ENCODE measurements at regions not wholly inside any gene's neighbourhood (a gene's known extent, or its start where the extent isn't known, plus 50 kb on each side); places are given as distances from the start of the nearest gene placed in this dataset.

DNA sequence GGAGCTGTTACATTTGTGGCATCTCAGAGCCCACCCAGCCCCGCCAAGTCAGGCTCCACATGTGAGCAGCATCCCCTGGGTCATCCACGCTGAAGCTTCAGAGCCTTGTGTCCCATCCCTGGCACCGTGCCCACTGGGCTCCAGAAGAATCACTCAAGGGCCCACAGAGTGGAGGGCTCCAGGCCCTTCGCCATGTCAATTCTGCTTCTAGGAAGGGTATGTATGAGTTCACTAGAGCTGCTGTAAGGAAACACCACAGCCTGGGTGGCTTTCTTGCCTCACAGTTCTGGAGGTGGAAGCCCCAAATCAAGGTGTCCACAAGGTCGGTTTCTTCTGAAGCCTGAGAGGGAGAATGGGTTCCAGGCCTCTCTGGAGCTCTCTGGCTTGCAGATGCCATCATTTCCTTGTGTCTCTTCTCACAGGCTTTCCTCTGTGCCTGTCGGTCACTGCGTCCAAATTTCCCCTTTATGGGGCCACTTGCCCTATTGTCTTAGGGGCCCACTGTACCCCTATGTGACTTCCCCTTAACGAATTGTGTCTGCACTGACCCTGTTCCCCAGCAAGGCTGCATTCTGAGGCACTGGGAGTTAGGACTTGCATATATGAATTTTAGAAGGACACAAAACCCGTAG, 1476.0 kb downstream of the TBC1D22A start:
- no peaks in the 10 kb centered on the region for H3K36me3 ChIP-seq (ENCODE audit: insufficient read depth, low read length)
- H4K20me1 ChIP-seq (ENCODE audit: insufficient read depth, low read length, poor library complexity, severe bottlenecking), result no peaks in the 10 kb centered on the region
- H2AFZ ChIP-seq (ENCODE audit: low read length), result no peak overlapping the region
- no peak for TF ChIP-seq EZH2phosphoT487 (IDR thresholded peaks at IDR 0.05; ENCODE audit: borderline replicate concordance)
- TF ChIP-seq, protein P1, sequence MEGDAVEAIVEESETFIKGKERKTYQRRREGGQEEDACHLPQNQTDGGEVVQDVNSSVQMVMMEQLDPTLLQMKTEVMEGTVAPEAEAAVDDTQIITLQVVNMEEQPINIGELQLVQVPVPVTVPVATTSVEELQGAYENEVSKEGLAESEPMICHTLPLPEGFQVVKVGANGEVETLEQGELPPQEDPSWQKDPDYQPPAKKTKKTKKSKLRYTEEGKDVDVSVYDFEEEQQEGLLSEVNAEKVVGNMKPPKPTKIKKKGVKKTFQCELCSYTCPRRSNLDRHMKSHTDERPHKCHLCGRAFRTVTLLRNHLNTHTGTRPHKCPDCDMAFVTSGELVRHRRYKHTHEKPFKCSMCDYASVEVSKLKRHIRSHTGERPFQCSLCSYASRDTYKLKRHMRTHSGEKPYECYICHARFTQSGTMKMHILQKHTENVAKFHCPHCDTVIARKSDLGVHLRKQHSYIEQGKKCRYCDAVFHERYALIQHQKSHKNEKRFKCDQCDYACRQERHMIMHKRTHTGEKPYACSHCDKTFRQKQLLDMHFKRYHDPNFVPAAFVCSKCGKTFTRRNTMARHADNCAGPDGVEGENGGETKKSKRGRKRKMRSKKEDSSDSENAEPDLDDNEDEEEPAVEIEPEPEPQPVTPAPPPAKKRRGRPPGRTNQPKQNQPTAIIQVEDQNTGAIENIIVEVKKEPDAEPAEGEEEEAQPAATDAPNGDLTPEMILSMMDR (conservative IDR thresholded peaks at IDR 0.05; ENCODE audit: low read length), result no peak
- H3K4me2 ChIP-seq (ENCODE audit: low read depth, low read length, poor library complexity, severe bottlenecking), result no peak overlapping the region
- H3K79me2 ChIP-seq (ENCODE audit: insufficient read depth, low read length), result no peaks in the 10 kb centered on the region
- H3F3A ChIP-seq (ENCODE audit: low read depth), result no peaks in the 10 kb centered on the region
- H3K4me3 ChIP-seq (ENCODE audit: low read length, poor library complexity, severe bottlenecking), result no peak overlapping the region
- H3K9me3 ChIP-seq (ENCODE audit: insufficient read depth, low read depth, low read length), result no peaks in the 10 kb centered on the region
- H3K4me1 ChIP-seq (ENCODE audit: insufficient read depth, low read length, poor library complexity, severe bottlenecking), result peaks cover 38% of the 10 kb centered on the region
- no peaks in the 10 kb centered on the region for H3K27me3 ChIP-seq (ENCODE audit: insufficient read depth, low read length, poor library complexity, severe bottlenecking)
- H3K9ac ChIP-seq (ENCODE audit: low read depth, low read length, poor library complexity, severe bottlenecking), result no peak overlapping the region
- no peaks in the 10 kb centered on the region for H3K9me2 ChIP-seq (replicated peaks; ENCODE audit: low read depth, low read length)

DNA sequence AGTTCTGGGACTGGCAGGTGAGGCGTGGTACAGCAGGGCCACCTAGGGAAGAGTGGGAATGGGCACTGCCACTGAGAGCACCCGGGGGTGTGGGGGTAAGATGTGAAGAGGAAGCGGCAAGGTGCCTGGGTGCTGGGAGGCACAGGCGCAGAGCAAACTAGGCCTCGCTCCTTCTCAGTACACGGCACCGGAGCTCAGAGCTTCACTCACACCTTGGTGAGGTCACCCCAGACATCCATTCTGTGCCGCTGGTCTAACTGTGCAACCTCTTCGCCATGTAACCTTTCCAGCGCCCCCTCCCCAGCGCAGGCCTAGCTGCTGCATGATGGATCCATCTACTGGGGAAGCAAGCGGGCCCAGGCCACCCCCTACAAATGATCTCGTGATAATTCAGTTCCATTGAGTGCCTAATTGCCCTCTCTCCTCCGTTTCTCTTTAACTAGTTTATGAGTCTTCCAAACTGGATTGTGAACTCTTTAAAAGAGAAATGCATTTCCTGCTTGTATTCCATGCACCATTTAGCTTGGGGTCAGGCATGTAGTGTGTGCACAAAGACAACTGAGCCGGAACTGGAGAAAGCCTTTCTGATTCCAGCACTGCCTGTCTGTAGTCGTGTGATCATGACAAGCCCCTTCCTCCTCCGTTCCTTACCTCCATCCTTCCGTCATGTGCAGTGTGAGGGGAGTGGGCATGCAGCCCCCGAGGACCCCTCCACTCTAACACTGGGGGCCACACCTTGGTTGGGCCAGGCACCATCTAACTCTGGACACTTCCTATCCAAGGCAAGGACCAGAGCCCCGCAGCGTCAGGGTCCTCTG, 1475.2 kb downstream of the TBC1D22A start:
- no peak overlapping the region for H3K4me2 ChIP-seq (ENCODE audit: low read depth, low read length, poor library complexity, severe bottlenecking)
- no peaks in the 10 kb centered on the region for H3K36me3 ChIP-seq (ENCODE audit: insufficient read depth, low read length)
- H3K4me3 ChIP-seq (ENCODE audit: low read length, poor library complexity, severe bottlenecking), result no peak overlapping the region
- peaks cover 35% of the 10 kb centered on the region for H3K4me1 ChIP-seq (ENCODE audit: insufficient read depth, low read length, poor library complexity, severe bottlenecking)
- no peaks in the 10 kb centered on the region for H3K27me3 ChIP-seq (ENCODE audit: insufficient read depth, low read length, poor library complexity, severe bottlenecking)
- H3K9me2 ChIP-seq (replicated peaks; ENCODE audit: low read depth, low read length), result no peaks in the 10 kb centered on the region
- no peaks in the 10 kb centered on the region; the same call in 1 of the 2 replicates for H3K9me3 ChIP-seq (ENCODE audit: insufficient read depth, low read depth, low read length)
- TF ChIP-seq, protein P1 (conservative IDR thresholded peaks at IDR 0.05; ENCODE audit: low read length), result no peak
- TF ChIP-seq EZH2phosphoT487 (IDR thresholded peaks at IDR 0.05; ENCODE audit: borderline replicate concordance), result no peak
- H3K9ac ChIP-seq (ENCODE audit: low read depth, low read length, poor library complexity, severe bottlenecking), result no peak overlapping the region
- no peak overlapping the region for H2AFZ ChIP-seq (ENCODE audit: low read length)
- no peaks in the 10 kb centered on the region for H3K79me2 ChIP-seq (ENCODE audit: insufficient read depth, low read length)
- H3F3A ChIP-seq (ENCODE audit: low read depth), result no peaks in the 10 kb centered on the region
- no peaks in the 10 kb centered on the region for H4K20me1 ChIP-seq (ENCODE audit: insufficient read depth, low read length, poor library complexity, severe bottlenecking)

- Histone ChIP-seq H3K9ac (ENCODE audit: low read depth, low read length, poor library complexity, severe bottlenecking) (no peak overlapping the region), H3K27me3 (ENCODE audit: insufficient read depth, low read length, poor library complexity, severe bottlenecking) (no peaks in the 10 kb centered on the region), H4K20me1 (ENCODE audit: insufficient read depth, low read length, poor library complexity, severe bottlenecking) (no peaks in the 10 kb centered on the region), H3K4me1 (ENCODE audit: insufficient read depth, low read length, poor library complexity, severe bottlenecking) (peaks cover 21% of the 10 kb centered on the region), H3F3A (ENCODE audit: low read depth) (no peaks in the 10 kb centered on the region), H3K9me2 (replicated peaks; ENCODE audit: low read depth, low read length) (no peaks in the 10 kb centered on the region), H3K79me2 (ENCODE audit: insufficient read depth, low read length) (no peaks in the 10 kb centered on the region), H3K9me3 (ENCODE audit: insufficient read depth, low read depth, low read length) (peaks cover 5% of the 10 kb centered on the region), H3K4me2 (ENCODE audit: low read depth, low read length, poor library complexity, severe bottlenecking) (no peak overlapping the region), H2AFZ (ENCODE audit: low read length) (no peak overlapping the region), H3K4me3 (ENCODE audit: low read length, poor library complexity, severe bottlenecking) (no peak overlapping the region), H3K36me3 (ENCODE audit: insufficient read depth, low read length) (no peaks in the 10 kb centered on the region)
- TF ChIP-seq, protein P1 (conservative IDR thresholded peaks at IDR 0.05; ENCODE audit: low read length), result no peak
- TF ChIP-seq EZH2phosphoT487 (IDR thresholded peaks at IDR 0.05; ENCODE audit: borderline replicate concordance), result no peak
Measured at GRCh38 chr22:48236261-48236660, 1473.8 kb downstream of the TBC1D22A start.
